OCI-LY1 (cell line): ENCODE measurements at regions not wholly inside any gene's neighbourhood (a gene's known extent, or its start where the extent isn't known, plus 50 kb on each side); places are given as distances from the start of the nearest gene placed in this dataset.

Experiments
- H2AFZ ChIP-seq: fragments of 200-600 bp; sonication (generic), shearing (Covaris generic); 2 replicates; pipeline ENCODE4 v1.6.0; 2014; ENCODE audit warnings: antibody characterized with exemption, mild to moderate bottlenecking, low read length
- H3F3A ChIP-seq: fragments of 200-600 bp; sonication (generic), shearing (Covaris generic); 2 replicates; pipeline ENCODE4 v1.6.0; 2014; ENCODE audit warnings: mild to moderate bottlenecking, antibody characterized with exemption, low read length, moderate library complexity; ENCODE audit not compliant: insufficient read depth
- H3K27ac ChIP-seq: fragments of 200-600 bp; sonication (generic); 2 replicates; pipeline ENCODE4 v1.5.1; 2014; ENCODE audit warnings: low read length, mixed run types, mild to moderate bottlenecking, low read depth; ENCODE audit not compliant: poor library complexity, severe bottlenecking
- H3K27me3 ChIP-seq: fragments of 200-600 bp; sonication (generic); 2 replicates; pipeline ENCODE4 v1.6.0; 2014; ENCODE audit warnings: antibody characterized with exemption, mild to moderate bottlenecking, low read length, moderate library complexity; ENCODE audit not compliant: insufficient read depth
- H3K36me3 ChIP-seq: fragments of 200-600 bp; sonication (generic); 2 replicates; pipeline ENCODE4 v1.6.1; 2014; ENCODE audit warnings: mild to moderate bottlenecking, antibody characterized with exemption, low read length, moderate library complexity, mixed read lengths; ENCODE audit not compliant: insufficient read depth
- H3K4me1 ChIP-seq: fragments of 200-600 bp; sonication (generic); 2 replicates; pipeline ENCODE4 v1.5.1; 2014; ENCODE audit warnings: mild to moderate bottlenecking, low read length, moderate library complexity; ENCODE audit not compliant: insufficient read depth, severe bottlenecking
- H3K4me2 ChIP-seq: fragments of 200-600 bp; sonication (generic), shearing (Covaris generic); 2 replicates; pipeline ENCODE4 v1.6.1; 2014; ENCODE audit warnings: low read length
- H3K4me3 ChIP-seq: fragments of 200-600 bp; sonication (generic); 2 replicates; pipeline ENCODE4 v1.5.1; 2014; ENCODE audit warnings: low read length, low read depth, mild to moderate bottlenecking, mixed read lengths; ENCODE audit not compliant: poor library complexity, severe bottlenecking
- H3K79me2 ChIP-seq: fragments of 200-600 bp; shearing (Covaris generic); 2 replicates; pipeline ENCODE4 v1.6.1; 2016; ENCODE audit warnings: mixed run types, low read length, mixed read lengths; ENCODE audit not compliant: insufficient read depth
- H3K9ac ChIP-seq: fragments of 200-600 bp; sonication (generic), shearing (Covaris generic); 2 replicates; pipeline ENCODE4 v1.6.1; 2014; ENCODE audit warnings: mild to moderate bottlenecking, low read length, mixed read lengths
- H3K9me2 ChIP-seq: fragments of 200-600 bp; sonication (generic), shearing (Covaris generic); 2 replicates; pipeline ENCODE4 v1.6.1; 2014; ENCODE audit warnings: low read depth, mild to moderate bottlenecking, low read length, mixed read lengths
- H3K9me3 ChIP-seq: fragments of 200-600 bp; shearing (Covaris generic); 2 replicates; pipeline ENCODE4 v1.6.1; 2014; ENCODE audit warnings: low read length, mixed read lengths
- H4K20me1 ChIP-seq: fragments of 200-600 bp; sonication (generic), shearing (Covaris generic); 2 replicates; pipeline ENCODE4 v1.6.0; 2016; ENCODE audit warnings: mild to moderate bottlenecking, low read length; ENCODE audit not compliant: insufficient read depth
- EZH2 ChIP-seq: fragments of 200-600 bp; sonication (generic), shearing (Covaris generic); IDR thresholded peaks from 2 replicates; pipeline ENCODE4 v1.8.0; 2017; ENCODE audit warnings: borderline replicate concordance, mixed run types, mild to moderate bottlenecking, antibody characterized with exemption, low read length, moderate library complexity, mixed read lengths
- TF ChIP-seq, protein P1 (sequence below): fragments of 200-600 bp; sonication (generic), shearing (Covaris generic); IDR thresholded peaks from 2 replicates; pipeline ENCODE4 v1.5.1; 2017; ENCODE audit warnings: mild to moderate bottlenecking, antibody characterized with exemption, low read length, moderate library complexity, mixed read lengths

- Histone ChIP-seq H3K9me2 (no peaks in the 10 kb centered on the region), H2AFZ (no peak overlapping the region), H3K4me3 (no peak overlapping the region), H3K9me3 (peaks cover 4% of the 10 kb centered on the region; the same call in 1 of the 2 replicates), H3K79me2 (no peaks in the 10 kb centered on the region), H4K20me1 (no peaks in the 10 kb centered on the region), H3K36me3 (no peaks in the 10 kb centered on the region), H3K27ac (no peak overlapping the region), H3K4me2 (no peak overlapping the region), H3F3A (no peaks in the 10 kb centered on the region), H3K9ac (no peak overlapping the region), H3K4me1 (no peaks in the 10 kb centered on the region), H3K27me3 (no peaks in the 10 kb centered on the region; the same call in 1 of the 2 replicates)
- no peak for TF ChIP-seq EZH2
- TF ChIP-seq, protein P1, sequence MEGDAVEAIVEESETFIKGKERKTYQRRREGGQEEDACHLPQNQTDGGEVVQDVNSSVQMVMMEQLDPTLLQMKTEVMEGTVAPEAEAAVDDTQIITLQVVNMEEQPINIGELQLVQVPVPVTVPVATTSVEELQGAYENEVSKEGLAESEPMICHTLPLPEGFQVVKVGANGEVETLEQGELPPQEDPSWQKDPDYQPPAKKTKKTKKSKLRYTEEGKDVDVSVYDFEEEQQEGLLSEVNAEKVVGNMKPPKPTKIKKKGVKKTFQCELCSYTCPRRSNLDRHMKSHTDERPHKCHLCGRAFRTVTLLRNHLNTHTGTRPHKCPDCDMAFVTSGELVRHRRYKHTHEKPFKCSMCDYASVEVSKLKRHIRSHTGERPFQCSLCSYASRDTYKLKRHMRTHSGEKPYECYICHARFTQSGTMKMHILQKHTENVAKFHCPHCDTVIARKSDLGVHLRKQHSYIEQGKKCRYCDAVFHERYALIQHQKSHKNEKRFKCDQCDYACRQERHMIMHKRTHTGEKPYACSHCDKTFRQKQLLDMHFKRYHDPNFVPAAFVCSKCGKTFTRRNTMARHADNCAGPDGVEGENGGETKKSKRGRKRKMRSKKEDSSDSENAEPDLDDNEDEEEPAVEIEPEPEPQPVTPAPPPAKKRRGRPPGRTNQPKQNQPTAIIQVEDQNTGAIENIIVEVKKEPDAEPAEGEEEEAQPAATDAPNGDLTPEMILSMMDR = no peak
Observed at GRCh38 chr6:28709478-28710349, 184.0 kb downstream of the GPX5 start.

DNA sequence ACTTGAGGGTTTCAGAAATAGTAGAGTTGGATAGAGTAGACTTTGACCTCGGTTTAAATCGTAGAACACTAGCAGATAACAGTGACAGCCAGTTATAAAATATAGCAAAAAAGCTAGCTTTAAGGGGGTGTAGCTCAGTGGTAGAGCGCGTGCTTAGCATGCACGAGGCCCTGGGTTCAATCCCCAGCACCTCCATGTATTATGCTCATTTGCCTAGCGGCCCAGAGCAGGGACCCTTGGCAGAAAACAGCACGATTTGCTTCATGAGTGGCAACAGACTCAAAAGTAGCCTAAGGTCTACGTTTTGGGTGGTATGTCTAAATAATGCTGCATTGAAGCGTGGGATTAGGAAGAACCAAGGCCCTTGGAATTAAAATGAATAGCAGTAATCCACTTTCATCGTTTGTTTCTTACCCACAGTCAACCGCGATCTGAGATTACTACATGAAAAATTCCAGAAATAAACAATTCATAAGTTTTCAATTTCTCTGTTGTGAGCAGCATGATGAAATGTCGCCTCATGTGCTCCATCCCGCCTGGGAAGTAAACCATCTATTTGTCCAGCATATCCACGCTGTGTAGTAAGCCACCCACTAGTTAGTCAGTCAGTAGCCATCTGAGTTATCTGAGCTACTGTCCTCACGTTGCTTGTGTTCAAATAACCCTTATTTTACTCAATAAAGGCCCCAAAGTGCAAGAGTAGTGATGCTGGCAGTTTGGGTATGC lies 184.9 kb downstream of the GPX5 start:
- H3K9me3 ChIP-seq = peaks cover 4% of the 10 kb centered on the region; the same call in 1 of the 2 replicates
- H3K27ac ChIP-seq = no peak overlapping the region
- no peak overlapping the region for H2AFZ ChIP-seq
- no peaks in the 10 kb centered on the region for H3K4me1 ChIP-seq
- no peak overlapping the region for H3K4me2 ChIP-seq
- H3K27me3 ChIP-seq = no peaks in the 10 kb centered on the region; the same call in 1 of the 2 replicates
- no peak overlapping the region for H3K4me3 ChIP-seq
- TF ChIP-seq, protein P1 = no peak
- no peak for TF ChIP-seq EZH2
- H4K20me1 ChIP-seq = no peaks in the 10 kb centered on the region
- no peaks in the 10 kb centered on the region for H3F3A ChIP-seq
- H3K79me2 ChIP-seq = no peaks in the 10 kb centered on the region
- H3K9ac ChIP-seq = no peak overlapping the region
- H3K9me2 ChIP-seq = no peaks in the 10 kb centered on the region
- H3K36me3 ChIP-seq = no peaks in the 10 kb centered on the region

DNA sequence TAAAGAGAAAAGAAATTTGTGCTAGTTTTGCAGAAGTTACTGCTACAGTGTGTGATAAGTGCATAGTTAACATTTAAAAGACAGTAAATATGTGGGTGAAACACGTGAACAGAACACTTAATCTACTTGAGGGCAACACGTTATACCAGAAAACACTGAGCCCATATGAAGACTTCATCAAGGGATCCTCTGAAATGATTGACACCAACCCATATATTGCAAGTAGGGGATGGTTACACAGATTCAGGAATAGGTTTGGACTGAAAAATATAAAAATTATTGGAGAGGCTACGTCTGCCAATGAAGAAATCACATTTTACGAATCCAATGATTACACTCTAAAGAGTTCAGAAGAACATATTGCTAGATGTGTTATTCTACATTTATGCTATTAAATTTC lies 185.6 kb downstream of the GPX5 start:
- no peak overlapping the region for H3K9ac ChIP-seq
- H4K20me1 ChIP-seq = no peaks in the 10 kb centered on the region
- H3K36me3 ChIP-seq = no peaks in the 10 kb centered on the region
- no peak overlapping the region for H3K4me2 ChIP-seq
- H3K79me2 ChIP-seq = no peaks in the 10 kb centered on the region
- peaks cover 4% of the 10 kb centered on the region; the same call in 1 of the 2 replicates for H3K9me3 ChIP-seq
- TF ChIP-seq, protein P1 = no peak
- no peak for TF ChIP-seq EZH2
- no peak overlapping the region for H3K27ac ChIP-seq
- H3K4me3 ChIP-seq = no peak overlapping the region
- no peaks in the 10 kb centered on the region; the same call in 1 of the 2 replicates for H3K27me3 ChIP-seq
- no peak overlapping the region for H2AFZ ChIP-seq
- H3K4me1 ChIP-seq = no peaks in the 10 kb centered on the region
- no peaks in the 10 kb centered on the region for H3F3A ChIP-seq
- no peaks in the 10 kb centered on the region for H3K9me2 ChIP-seq
